DMS153 treated with DMSO at 0.1 percent for 48 hours (cell line): ENCODE measurements at regions not wholly inside any gene's neighbourhood (a gene's known extent, or its start where the extent isn't known, plus 50 kb on each side); places are given as distances from the start of the nearest gene placed in this dataset.
"Not testable (repeated sequence)": the region's sequence is repeated elsewhere in the genome, so short reads cannot be mapped to it uniquely, and the experiment has no call there.

Experiments used
- DNase-seq: peaks from one replicate; lab custom pipeline; 2025; ENCODE audit not compliant: unreplicated experiment; lab: John Stamatoyannopoulos, UW

GRCh38 chr6:156689656-156690055 is 87.5 kb upstream of the ARID1B start:
- no peak for DNase-seq

DNA sequence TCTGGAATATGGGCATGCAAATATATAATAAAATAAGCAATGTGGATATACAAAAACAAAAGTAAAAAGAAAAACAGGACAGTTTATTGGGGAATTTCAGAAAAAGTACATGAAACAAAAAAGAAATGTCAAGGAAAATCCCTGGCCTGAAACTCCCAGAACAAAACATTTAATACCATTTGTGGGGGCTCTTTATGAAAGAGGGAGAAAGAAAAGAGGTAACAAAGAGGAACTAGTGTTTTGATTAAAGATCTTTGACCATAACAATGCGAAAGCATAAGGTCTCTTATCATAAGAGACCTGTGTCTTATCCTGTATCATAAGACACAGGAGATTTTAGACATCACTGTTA is 88.6 kb upstream of the ARID1B start:
- no peak for DNase-seq

- no peak for DNase-seq
Measured at GRCh38 chr6:156687789-156688619, 89.2 kb upstream of the ARID1B start.

DNA sequence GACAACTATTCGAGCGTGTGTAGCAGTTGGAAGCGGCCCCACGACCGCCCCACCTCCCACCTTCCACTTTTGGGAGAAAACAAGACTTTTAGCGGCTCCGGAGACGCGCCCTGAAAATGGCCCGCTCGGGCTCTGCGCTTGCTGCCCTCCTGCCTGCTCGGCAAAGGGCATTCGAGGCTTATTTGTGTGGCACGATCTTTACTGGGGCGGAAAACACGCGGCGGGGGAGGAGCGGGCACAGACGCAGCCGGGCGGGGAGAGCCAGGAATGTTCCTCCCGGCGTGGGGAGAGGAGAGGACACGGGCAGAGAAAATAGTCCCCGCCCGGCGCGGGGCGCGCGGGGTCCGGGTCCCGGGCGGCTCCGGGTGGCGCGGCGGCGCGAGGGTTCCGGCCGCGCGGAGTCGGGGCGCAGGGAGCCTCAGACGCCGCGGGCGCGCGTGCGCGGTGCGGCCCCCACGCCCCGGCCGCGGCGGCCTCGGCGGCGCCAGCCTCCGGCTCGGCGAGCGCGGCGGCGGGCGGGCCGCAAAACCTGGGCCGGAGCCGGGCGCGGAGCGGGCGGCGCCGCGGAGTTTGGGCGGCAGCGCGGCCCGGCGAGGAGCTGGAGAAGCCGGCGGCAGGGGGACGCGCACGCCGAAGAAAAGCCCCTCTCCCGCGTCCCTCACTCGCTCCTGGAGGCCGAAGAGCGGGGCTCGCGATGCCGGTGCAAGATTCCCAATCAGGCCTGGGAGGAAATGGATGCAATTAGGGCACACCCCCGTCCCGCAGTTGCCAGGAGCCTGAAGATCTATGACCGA is 90.0 kb upstream of the ARID1B start:
- DNase-seq = peak; percentile 3

- peak; percentile 54 for DNase-seq
Measured at GRCh38 chr6:156686301-156686994, 90.7 kb upstream of the ARID1B start.

DNA sequence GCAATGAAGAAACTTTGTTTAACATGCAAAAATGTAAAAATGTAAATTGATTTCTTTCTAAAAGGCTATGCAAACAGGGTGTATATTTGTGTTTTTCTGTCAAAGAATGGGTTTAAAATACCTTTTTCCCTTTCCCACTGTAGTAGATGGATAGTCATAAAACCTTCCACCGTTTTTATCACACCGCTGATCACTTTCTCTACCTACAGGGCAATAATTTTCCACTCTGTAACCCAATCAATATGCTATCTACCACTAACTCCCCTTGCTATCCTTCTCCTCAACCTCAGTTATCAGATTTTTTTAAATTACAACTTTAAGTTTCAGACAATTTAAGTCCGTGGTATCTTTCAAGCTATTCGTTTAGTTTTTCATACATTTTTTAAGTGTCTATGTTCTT is 91.4 kb upstream of the ARID1B start:
- DNase-seq = no peak

DNA sequence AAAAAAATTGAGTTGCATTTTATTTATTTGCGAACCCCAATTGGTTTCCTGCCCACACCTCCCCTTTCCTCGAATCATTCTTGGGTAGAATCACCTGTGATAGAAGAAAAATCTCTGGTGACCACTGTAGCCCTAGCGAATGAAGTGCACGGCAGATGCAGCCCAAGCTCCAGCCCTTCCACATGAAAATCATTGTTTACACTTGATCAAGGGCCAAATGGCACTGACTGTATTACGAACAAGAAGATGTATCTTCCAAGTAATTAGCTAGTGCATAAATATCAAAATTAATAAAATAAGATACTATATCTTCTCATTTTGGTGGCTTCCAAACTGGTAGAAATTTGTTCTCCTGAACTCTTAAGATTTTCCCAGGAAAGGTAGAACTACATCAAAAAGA is 93.4 kb upstream of the ARID1B start:
- DNase-seq = no peak

- DNase-seq = no peak
Measured at GRCh38 chr6:156676721-156677120, 100.5 kb upstream of the ARID1B start.

DNA sequence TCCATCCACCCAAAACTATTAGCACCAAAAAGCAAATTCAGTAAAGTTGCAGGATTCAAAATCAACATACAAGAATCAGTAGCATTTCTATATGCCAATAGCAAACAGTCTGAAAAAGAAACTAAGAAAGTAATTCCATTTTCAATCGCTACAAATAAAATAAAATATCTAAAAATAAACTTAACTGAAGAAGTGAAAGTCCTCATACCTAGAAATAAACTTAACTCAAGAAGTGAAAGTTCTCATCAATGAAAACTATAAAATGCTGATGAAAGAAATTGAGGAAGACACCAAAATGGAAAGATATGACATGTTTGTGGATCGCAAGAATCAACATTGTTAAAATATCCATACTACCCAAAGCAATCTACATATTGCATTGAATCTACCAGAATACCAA is 103.0 kb upstream of the ARID1B start:
- no peak for DNase-seq

DNA sequence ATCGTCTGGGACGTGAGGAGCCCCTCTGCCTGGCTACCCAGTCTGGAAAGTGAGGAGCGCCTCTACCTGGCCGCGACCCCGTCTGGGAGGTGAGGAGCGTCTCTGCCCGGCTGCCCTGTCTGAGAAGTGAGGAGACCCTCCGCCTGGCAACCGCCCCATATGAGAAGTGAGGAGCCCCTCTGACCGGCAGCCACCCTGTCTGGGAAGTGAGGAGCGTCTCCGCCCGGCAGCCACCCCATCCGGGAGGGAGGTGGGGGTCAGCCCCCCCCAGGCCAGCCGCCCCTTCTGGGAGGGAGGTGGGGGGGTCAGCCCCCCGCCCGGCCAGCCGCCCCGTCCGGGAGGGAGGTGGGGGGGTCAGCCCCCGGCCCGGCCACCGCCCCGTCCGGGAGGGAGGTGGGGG is 107.1 kb upstream of the ARID1B start:
- not testable (repeated sequence) for DNase-seq

- no peak for DNase-seq
Measured at GRCh38 chr6:156662025-156662445, 115.1 kb upstream of the ARID1B start.

DNA sequence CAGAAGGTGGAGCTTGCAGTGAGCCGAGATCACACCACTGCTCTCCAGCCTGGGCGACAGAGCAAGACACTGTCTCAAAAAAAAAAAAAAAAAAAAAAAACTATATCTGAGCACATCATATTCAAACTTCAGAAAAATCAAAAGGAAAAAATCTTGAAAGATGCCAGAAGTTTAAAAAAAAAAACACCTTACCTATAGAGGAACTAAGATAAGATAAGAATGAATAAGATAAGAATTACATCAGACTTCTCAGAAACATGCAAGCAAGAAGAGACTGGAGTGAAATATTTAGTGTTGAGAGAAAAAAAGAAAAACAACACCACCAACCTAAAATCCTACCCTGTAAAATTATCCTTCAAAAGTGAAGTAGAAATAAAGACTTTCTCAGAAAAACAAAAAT is 116.8 kb upstream of the ARID1B start:
- DNase-seq = no peak

GRCh38 chr6:156659822-156660198 is 117.4 kb upstream of the ARID1B start:
- no peak for DNase-seq

GRCh38 chr6:156658966-156659821 is 118.0 kb upstream of the ARID1B start:
- no peak for DNase-seq

DNA sequence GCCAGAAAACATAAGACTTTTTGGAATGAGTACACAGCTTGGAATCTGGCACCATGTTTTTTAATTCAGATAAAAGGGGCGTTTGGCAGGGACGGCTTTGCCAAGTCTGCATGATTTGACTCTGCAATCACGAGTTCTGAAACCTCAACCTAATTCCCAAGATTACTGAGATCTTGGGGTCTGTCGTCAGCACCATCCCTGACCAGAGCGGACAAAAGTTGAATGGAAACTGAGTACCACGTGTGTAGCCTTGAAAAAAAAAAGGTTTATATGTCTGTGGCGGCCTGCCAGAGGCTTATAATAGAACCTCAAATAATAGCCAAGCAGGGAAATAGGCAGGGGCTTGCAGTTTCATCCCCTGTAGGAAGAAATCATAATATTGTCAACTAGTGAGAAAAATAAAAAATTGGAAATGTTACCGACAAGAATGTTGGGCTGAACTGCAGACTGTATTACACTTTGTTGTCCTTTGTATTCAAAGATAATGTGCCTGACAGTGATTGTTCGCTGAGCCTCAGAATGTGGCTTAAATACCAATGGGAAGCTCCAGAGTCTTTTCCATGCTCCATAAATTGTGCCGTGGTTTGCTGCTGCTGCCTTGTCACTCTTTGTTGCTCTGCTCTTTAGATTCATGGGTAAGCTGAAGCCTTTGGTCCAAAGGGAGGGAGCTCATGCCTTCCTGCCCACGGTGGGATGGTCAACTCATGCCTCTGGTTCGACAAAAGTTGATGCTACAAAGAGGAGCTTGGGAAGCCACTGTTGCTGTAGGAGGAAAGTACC is 118.8 kb upstream of the ARID1B start:
- DNase-seq = no peak

GRCh38 chr6:156657296-156657695 is 119.9 kb upstream of the ARID1B start:
- DNase-seq = no peak

DNA sequence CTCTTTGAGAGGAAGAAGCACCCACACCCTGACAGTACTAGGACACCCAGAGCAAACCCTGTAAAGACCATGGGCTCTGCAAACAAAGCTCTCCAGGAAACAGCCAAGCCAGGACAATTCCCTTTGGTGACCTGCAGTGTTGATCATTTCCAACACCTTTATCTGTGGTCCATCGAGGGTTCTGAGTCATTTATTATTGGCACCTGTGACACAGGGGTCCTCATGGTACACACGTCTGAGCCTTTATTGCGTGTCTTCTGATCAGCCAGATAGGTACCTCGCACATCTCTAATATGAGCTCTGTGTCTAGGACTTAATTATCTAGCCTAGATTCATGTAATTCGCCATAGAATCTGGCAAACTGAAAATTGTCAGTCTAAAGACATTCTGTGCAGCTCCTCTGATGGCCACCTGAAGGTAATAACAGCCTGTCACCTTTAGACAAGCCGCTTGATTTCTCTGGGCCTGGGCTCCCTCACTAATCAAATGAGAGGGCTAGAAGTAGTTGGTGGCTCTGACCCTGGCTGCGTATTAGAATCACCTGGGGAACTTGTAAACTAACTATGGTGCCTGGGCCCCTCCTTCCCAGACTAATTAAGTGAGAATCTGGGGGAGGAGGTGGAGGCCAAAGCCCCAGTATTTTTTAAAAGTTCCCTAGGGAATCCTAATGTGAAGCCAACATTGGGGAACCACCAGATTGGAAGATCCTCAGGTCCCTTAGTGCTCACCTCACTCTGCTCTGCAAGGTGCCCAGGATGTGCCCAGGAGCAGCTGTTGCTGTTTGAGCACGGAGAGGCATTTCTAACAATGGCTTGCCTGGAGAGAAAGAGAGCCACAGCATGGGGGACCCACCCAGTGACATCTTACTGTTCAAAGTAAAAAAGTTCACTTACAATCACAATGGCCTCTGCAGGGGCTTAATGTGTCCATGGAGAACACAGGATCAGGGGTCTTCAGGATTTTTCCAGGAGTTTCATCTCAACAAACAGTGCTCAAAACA is 122.0 kb upstream of the ARID1B start:
- DNase-seq = no peak

- no peak for DNase-seq
Measured at GRCh38 chr6:156652231-156652750, 124.9 kb upstream of the ARID1B start.

- no peak for DNase-seq
Measured at GRCh38 chr6:156651486-156651885, 125.7 kb upstream of the ARID1B start.
